Stimulated activated CD4-positive, alpha-beta T cell treated with anti-CD3 and anti-CD28 coated beads, TNF-alpha, amount 100 ng/mL, for 1 hour (primary cell): ENCODE measurements at regions not wholly inside any gene's neighbourhood (a gene's known extent, or its start where the extent isn't known, plus 50 kb on each side); places are given as distances from the start of the nearest gene placed in this dataset.

Source experiments
- DNase-seq, 3 donors: peaks; one replicate each; pipeline ENCODE4 v3.0.0-alpha.2; 2020; ENCODE audit warnings: low read depth in 3 of 3, low spot score in 1 of 3

- DNase-seq = no peak
These were observed 51.9 kb upstream of the PABPC3 start for GRCh38 chr13:25044071-25044470.
